Hematopoietic multipotent progenitor cell treated with erythropoietin and hydrocortisone succinate and interleukin-3 and kit ligand, for 15 days (in vitro differentiated cells): ENCODE measurements at regions not wholly inside any gene's neighbourhood (a gene's known extent, or its start where the extent isn't known, plus 50 kb on each side); places are given as distances from the start of the nearest gene placed in this dataset.

ENCODE experiments used
- DNase-seq: peaks from one replicate; pipeline ENCODE4 v3.0.0-alpha.2; 2015; ENCODE audit warnings: low spot score

DNA sequence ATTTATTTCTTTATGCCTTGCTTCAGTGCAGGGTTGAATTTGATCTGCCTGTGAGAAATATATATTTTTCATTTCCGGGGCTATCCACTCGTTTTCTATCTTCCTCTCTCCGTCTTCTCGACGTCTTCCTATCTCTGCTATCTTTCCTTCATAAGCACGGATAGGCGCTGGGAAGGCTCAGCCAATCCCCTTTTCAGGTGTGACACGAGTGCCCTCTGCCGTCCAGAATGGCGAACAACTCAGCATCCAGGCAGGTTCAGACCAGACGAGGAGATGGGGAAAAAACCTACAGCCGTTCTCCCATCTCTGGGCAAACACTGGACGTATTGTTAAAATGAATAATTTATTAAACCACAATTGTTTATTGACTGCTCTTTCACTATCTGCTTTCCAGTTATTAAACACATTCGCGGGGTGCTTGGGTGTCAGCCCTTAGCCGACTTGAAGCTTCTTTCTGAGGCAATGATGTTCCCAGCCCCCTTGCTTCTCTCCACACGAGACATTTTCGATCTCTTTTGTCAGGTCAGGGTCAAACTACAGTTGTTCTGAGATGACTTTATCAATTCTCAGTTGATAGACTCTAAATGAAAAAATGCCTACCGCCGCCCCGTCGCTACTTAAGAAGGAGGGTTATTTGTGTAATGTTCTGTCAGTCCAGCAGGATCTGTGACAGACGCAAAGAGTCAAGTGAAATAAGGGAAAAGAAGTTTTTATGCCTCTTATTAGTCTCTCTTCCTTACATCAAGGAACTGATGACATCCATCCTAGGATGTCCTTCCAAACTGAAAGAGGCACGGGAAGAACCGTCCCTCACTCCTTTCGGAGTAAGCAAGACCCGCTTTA, 96.3 kb upstream of the NOCT start:
- no peak for DNase-seq

DNA sequence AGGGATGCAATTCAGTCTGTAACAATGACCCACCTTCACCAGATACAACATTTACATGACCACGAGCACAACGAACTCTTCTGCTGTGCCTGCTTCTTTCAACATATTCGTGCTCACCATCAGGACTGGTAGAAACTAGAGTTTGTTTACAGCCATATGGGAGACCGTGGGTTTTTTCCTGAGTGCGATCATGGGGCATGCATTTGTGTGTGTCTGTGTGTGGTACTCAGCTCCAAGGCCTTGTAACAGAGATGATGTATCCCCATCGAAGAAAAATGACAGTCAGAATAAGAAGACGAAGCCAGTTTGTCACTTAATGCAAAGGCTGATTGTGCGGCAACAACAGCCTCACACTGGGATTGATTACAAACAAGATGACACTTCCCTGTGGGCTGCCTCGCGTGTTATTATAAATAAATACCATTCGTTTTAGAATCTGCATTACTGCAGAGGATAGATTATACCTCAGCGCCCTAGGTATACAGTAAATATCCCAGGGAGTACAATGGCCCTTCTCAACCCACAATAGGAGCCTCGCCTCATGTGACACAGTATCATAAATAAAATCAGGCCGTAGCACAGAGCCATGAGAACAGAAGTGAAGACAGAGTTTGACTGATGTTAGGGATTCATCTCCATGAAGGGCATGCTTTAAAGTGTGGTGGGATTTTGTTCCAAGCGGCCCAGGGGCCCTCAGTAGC, 97.3 kb upstream of the NOCT start:
- no peak for DNase-seq

DNA sequence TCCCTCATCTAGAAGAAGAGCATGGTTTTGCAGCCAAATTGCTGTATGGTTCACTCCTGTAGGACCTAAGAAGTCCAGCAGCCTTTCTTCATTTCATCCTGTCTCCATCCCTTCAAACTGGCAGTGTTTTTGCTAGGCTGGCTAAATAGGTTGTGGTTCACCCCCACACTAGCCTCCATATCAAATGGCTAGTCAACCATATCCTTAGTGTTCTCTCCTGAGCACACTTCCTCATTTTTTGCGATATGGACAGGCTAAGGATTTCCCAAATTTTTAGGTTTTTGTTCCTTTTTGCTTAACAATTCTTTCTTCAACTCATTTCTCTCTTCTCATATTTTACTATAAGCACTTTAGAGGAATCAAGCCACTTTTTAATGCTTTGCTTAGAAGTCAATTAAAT, 98.8 kb upstream of the NOCT start:
- no peak for DNase-seq

DNA sequence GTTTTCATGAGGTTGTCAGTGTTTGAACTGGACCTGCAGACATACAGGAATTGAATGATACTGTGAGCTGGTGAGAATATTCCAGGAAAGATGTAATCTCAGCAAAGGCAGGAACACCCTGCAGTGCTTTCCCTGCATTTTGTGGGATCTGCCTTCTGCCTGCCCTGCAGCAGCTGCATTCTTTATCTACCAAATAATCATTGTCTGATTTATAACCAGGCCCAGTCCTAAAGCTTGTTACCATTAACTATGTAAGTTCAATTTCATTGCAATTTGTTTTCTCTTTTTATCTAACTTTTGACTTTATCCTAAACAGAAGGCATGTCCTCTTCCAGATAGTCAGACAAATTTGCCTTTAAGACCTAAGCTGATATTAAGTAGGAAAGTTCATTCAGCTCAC, 99.8 kb upstream of the NOCT start:
- DNase-seq = no peak

DNA sequence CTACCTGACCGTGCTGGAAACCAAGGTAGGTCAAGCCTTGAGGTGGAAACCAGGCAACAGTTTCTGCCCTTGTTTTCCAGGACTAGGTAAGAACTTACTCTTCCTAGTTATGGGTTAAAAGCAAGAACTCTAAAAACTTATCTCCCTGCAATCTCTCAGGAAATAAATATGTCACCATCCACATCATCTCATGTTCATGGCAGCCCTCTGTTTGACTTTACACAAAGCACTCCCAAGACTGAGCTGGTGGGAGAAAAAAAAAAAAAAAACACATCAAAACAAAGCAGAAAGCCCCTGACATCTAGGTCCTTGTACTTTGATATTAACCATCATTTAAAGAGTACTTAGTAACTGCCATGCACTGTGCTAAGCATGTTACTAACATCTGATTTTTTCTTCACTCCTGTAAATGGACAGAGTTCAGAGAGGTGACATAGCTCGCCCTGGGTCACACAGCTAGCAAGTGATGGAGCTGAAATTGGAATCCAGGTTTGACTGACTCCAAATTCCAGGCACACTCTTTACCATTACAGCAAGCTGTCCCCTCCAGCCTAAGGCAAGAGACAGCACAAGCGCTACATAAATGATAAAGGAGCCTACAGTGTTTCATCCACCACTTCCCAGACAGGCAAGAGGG, 102.8 kb upstream of the NOCT start:
- no peak for DNase-seq

DNA sequence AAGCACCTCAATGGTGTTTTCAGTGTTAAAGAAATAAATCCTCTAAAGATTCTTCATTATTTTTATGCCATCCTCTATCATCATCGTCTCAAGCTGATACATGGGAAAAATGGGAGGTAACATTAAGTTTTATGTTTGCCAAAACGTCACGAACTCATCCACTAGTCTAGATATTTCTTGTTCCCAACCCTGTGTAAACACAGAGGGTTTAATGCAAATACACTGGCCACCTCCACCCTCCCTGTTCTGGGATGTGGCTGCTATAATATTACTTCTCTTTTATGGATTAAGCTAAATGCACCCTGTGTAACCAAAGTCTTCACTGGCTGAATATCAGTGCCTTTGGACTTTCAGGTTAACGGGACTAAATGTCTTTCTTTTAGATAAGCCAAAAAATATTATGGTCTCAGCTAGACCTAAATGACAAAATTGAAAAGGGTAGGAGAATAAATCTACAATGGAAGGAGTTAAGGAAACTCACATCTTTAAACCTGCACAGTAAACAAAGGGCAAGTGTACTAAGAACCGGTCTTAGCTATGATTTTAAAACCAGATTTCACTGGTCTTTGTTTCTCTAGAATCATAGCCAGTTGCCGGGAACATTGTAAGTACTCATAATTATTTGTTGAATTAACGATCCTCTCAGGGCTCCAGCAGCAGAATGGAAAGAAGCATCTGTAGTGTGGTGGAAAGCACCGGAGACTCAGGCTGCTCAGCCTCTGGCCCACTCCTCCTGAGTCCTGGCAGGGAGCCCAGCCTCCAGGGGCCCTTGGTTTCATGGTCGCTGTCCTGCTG, 103.5 kb upstream of the NOCT start:
- DNase-seq = no peak

DNA sequence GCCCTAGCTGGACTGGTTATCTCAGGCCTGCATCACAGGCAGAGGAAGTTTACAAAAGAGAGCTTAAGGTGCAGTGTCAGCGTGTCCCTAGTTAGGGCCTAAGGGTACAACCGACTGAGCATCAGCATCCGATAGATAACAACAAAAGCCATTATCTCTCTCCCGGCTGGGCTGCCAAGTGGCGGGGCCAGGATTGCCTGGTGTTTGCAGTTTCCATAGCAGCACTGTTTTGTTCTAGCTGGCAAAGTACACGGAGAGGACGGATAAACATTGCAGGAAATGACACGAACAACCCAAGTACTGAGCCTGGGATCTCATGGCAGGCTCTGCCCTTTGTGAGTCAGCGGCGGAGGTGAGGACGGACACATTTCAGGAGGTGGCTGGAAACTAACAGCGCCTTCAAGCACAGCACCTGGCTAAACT, 104.7 kb upstream of the NOCT start:
- DNase-seq = no peak

DNA sequence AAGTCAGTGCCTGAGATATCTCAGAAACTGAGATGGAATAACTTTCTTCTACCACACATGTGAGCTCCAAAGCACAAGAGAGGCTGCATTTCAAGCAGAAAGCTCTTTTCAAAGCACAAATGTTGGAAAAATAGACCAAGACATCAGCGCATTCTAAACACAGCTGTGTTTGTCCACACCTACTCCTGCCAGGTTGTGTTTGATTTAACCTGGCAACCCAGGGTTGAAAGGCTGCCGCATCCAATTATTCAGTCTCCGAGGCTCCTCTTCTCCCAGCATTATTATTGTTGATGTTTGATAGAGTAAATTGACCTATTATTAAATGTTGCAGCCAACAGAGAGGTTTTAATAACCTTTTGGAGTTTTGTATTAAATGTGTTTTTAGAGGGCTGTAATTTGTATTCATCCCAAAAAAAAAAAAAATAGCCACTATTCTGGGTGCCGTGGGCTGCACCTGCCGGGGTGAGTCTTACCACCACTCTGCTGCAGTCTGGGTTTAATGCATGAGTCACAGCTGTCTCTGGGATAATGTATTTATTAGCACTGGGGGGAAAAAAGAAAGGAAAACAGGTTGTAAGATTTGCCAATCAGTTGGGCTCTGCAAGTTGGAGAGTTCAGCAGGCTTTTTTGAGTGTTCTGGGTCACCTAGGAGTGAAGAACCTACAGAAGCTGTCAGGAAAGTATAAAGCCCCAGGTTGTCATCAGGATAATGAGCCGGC, 105.2 kb upstream of the NOCT start:
- DNase-seq = no peak

DNA sequence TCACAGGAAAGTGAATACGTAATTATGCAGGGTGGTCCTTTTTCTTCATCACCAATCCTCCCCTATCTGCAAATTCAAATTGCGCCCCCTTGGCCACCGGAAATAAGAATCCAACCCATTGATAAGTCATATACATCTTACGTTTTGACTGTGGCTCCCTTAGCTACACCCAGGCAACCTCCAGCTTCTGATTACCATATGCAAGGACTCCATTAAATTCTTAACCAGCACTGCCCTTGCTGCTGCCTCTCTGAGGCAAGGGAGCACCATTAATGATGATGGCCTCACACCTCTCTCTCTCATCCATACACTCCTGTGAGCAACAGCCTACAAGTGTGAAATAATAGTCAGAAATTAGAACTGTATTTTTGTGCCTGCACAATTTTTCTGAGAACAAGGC, 106.0 kb upstream of the NOCT start:
- no peak for DNase-seq

DNA sequence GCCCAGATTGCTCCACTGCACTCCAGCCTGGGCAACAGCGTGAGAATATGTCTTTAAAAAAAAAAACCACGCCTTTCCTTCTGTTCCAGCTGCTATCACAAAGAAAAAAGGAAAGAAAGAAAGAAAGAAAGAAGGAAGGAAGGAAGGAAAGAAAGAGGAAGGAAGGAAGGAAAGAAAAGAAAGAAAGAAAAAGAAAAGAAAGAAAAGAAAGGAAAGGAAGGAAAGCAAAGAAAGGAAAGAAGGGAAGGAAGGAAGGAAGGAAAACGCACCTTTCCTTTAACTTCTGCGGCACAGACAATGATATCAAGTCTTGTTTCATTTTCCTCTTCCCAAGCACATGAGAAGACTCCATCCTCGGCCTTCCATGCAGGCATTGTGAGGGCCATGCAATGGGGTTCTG, 107.4 kb upstream of the NOCT start:
- DNase-seq = no peak

DNA sequence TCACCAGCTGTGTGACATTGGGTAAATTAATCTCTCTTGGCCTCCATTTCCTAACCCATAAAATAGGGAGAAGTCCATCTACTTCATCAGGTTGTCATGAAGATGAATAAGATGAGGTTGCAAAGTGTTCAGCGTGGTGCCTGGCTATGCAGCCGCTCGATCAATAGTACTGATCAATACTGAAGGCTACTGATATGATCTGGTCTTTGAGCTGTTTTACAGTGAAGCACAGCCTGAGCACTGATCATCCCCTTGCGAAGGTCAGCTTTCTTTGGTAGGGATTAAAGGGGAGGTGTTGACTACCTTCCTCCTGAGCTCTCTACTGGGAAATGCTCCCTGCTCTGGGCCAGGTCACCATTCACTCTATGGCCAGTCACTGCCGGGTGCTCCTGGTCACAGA, 108.4 kb upstream of the NOCT start:
- no peak for DNase-seq

DNA sequence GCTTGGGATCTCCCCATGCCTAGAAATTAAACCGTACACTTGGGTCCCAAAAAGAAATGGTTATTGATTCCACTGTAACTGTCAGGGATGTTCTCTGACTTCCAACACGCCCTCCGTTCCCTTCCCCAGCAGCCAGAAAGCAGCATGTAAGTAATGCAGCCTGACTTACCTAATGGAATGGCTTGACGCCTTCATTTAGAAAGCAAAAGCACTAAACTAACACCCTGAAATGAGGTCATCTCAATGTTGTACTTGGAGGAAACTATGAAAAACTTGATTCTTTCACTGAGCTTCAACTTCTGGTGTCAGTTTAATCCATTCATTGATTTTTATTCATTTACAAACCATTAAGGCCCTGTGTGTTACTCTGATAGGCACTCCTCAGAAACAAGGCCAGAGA, 110.8 kb upstream of the NOCT start:
- no peak for DNase-seq

DNA sequence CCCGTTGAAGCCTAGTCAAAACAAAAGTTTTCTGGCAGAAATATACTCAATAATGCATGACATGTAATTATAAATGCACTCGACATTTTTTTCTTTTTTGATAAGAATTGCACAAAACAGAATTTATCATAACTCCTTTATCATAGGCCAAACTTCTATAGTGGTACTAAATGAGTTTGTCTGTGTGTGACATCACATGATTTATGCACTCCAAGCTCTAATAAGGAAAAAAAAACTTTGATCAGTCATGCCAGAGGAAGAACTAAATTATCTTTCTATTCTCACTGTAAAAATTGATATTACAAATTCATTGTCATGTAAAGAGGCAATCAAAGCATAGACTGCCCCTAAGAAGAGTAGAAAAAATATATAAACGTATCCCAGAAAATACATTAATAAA, 112.4 kb upstream of the NOCT start:
- no peak for DNase-seq

DNA sequence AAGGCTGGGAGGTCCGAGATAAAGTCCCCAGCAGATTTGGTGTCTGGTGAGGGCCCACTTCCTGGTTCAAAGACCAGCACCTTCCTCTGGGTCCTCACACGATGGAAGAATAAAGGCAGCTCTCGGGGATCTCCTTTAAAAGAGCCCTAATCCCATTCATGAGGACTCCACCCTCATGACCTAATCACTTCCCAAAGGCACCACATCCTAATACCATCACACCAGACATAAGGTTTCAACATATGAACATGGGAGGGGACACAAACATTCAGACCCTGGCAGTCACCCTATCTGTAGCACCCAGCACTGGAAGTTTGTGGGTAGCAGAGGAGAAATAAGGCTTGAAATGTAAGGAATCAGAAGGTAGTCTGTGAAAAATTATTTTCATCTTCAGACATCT, 112.9 kb upstream of the NOCT start:
- DNase-seq = no peak

DNA sequence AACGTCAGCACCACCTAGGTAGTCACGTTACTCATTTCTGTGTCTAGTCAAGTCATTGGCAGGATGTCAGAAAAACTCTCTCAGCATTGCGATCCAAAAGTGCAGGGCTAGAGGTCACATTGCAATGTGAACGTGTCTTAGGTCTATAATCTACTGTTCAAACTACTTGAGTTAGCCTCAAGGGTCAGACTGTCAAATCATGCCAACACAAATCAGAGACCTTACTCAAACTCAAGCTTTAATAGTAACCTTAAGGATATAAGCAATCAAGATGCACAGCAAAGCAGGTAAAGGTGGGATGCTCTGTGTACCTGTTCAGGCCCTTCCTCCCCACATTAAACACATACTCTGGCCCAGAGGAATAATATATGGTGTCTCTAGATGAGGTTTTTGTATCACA, 114.4 kb upstream of the NOCT start:
- no peak for DNase-seq

DNA sequence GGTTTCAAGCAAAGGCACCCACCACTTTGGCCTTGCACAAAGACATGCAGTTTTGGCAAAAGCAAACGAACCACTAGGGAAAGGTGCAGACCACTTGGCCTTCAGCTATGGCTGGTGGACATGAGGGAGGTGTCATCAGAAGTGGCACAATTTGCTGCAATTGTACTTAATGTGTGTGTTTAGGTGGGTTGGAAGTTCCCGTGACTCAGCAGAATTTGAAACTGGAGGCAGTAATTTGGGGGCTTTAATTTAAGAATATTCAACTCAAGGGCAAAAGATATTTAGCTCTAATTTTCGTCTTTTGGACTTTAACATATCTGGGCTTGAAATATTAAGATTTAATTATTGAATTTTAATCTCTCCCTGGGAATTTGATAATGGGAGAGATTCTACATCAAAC, 115.6 kb upstream of the NOCT start:
- DNase-seq = no peak

DNA sequence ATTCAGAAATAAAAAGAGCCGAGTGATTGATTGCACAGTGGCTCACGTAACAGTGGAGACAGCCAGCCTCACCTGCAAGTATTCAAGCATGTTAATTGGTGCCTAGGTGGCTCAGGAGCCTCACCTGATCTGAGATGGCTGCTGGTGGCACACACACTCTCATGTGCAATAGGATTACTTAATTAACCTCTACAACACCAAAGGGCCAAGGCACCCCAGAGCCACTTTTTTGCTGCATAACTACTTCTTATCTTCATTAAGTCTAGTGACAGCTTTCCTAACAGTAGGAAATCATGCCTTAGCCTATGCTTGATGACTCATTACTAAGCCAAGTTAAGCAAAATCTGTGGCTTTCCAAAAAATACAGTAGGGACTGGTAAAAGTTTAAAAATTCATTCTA, 117.3 kb upstream of the NOCT start:
- DNase-seq = no peak

DNA sequence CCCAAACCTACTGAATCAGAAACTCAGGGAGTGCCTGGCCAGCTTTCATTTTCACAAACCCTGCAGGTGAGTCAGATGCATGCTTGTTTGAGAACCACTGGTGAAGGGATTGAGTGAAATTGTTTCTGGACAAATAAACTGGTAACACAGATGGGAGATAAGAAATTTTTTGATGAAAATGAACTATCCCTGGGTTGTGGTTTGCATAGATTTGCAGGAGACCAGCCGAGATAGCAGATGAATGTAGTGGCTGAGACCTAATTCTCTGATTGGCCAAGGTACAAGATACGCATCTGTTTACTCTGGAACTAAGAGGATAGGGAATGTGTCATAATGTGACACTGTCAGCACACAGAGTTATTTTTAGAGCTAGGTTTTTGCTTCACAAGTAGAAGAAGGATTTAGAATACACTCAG, 117.8 kb upstream of the NOCT start:
- DNase-seq = no peak

DNA sequence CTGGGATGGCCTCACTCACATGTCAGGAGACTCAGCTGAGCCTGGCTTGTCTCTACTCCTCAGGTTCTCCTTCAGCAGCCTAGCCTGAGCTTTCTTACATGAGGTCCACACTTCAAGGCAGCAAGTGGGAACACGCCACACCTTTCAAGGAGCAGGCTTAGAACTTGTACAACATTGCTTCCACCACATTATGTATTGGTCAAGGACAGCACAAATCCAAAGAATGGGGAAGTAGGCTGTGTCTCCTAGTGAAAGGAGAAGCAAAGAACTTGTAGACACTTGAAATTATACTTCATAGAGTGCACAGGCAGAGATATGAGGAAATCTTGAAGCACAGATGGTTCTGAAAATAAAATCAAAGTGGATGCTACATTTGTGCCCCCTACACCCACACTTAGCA, 120.9 kb upstream of the NOCT start:
- DNase-seq = no peak

DNA sequence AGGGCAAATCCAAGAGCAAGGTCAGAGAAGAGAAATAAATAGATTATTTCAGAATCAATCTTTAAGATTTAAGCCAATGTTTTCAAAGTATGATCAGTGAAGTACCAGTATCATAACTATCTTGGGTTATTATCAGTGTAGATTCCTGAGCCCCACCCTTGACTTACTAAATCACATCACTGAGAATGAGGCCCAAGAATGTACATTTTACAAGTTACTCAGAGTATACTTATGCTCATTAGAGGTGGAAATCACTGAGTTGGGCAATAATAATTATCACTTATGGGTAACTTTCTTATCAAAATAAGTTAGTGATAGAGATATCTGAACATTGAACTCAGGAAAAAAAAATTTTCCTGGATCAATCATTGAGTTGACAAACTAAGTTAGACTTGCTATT, 121.6 kb upstream of the NOCT start:
- DNase-seq = no peak

DNA sequence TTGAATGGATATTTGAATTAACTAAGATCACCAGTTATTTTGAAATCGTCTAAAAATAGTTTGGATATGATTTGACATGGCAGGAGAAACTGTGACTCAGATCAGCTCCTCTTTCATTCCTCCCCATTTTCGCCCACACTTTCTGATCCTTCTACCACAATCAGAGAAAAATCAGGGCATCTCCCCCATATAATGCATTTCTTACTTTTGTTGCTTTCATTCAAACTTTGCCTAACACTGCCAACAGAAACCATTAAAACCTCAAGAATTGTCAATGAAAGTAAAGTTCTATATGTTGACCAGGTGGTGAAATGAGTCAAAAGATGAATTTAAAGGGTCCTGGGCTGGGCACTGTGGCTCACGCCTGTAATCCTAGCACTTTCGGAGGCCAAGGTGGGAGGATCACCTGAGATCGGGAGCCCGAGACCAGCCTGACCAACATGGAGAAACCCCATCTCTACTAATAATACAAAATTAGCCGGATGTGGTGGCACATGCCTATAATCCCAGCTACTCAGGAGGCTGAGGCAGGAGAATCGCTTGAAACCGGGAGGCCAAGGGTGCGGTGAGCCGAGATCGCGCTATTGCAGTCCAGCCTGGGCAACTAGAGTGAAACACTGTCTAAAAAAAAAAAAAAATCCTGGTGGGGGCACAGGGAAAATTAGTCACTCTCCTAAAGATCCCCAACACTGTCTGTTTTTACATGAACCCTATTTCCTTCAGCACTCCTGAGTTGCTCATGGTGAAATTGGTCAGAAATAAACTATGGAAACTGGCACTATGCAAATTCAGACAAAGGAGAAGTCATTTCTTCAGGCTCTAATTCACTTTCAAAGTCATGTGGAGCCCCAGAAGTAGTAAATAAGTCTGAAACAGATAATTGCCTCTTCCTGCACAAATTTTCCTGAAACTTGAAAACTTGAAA, 122.8 kb upstream of the NOCT start:
- no peak for DNase-seq
